Neuronal stem cell (in vitro differentiated cells): ENCODE measurements at regions not wholly inside any gene's neighbourhood (a gene's known extent, or its start where the extent isn't known, plus 50 kb on each side); places are given as distances from the start of the nearest gene placed in this dataset.
A peak's percentile ranks its signal among the peaks of the same experiment; 100 is the strongest.
"Not testable (repeated sequence)": the region's sequence is repeated elsewhere in the genome, so short reads cannot be mapped to it uniquely, and the experiment has no call there.

Experiments used
- DNase-seq: peaks from one replicate; pipeline ENCODE4 v3.0.0-alpha.2; 2013; ENCODE audit warnings: low spot score
- H2AFZ ChIP-seq: one replicate; pipeline ENCODE4 v1.6.1; 2013; ENCODE audit warnings: mild to moderate bottlenecking, low read length, inconsistent platforms
- H2AK5ac ChIP-seq: 2 replicates; pipeline ENCODE4 v1.6.1; 2013; ENCODE audit warnings: low read depth, mild to moderate bottlenecking, inconsistent platforms, low read length, moderate library complexity, mixed read lengths
- H2BK120ac ChIP-seq: 2 replicates; pipeline ENCODE4 v1.6.1; 2013; ENCODE audit warnings: low read depth, mild to moderate bottlenecking, inconsistent platforms, low read length, moderate library complexity, mixed read lengths
- H2BK12ac ChIP-seq: one replicate; pipeline ENCODE4 v1.6.1; 2013; ENCODE audit warnings: low read length, inconsistent platforms
- H2BK15ac ChIP-seq: 2 replicates; pipeline ENCODE4 v1.6.1; 2013; ENCODE audit warnings: mild to moderate bottlenecking, low read length, inconsistent platforms, mixed read lengths
- H2BK5ac ChIP-seq: one replicate; pipeline ENCODE4 v1.6.1; 2013; ENCODE audit warnings: inconsistent platforms, mild to moderate bottlenecking, low read length, moderate library complexity
- H3K14ac ChIP-seq: one replicate; pipeline ENCODE4 v1.6.1; 2013; ENCODE audit warnings: low read length, inconsistent platforms
- H3K18ac ChIP-seq: 2 replicates; pipeline ENCODE4 v1.6.1; 2013; ENCODE audit warnings: low read length, inconsistent platforms
- H3K23ac ChIP-seq: 2 replicates; pipeline ENCODE4 v1.6.1; 2013; ENCODE audit warnings: low read depth, mild to moderate bottlenecking, mixed read lengths, low read length, inconsistent platforms; ENCODE audit not compliant: poor library complexity
- H3K27ac ChIP-seq: replicated peaks from 3 replicates; pipeline ENCODE4 v1.5.1; 2013; ENCODE audit warnings: low read length, inconsistent platforms
- H3K27me3 ChIP-seq, 3 experiments: 2 replicates each; pipeline ENCODE4 v1.6.1; 2013; ENCODE audit warnings: low read length in 3 of 3, mild to moderate bottlenecking in 2 of 3, inconsistent platforms in 1 of 3, low read depth in 1 of 3, mixed read lengths in 1 of 3, moderate library complexity in 1 of 3; ENCODE audit not compliant: control insufficient read depth in 3 of 3, insufficient read depth in 3 of 3
- H3K36me3 ChIP-seq, 2 donors: replicated peaks in 1 of 2; 2 replicates each; pipeline ENCODE4 v1.6.1; 2013; ENCODE audit warnings: low read length in 2 of 2; ENCODE audit not compliant: control insufficient read depth in 2 of 2, insufficient read depth in 2 of 2
- H3K4ac ChIP-seq: 2 replicates; pipeline ENCODE4 v1.6.1; 2013; ENCODE audit warnings: inconsistent platforms, mild to moderate bottlenecking, low read length, moderate library complexity
- H3K4me1 ChIP-seq, 2 donors: 1 replicate in 1 of 2; 2 replicates in 1 of 2; pipeline ENCODE4 v1.6.1; 2013; ENCODE audit warnings: low read length in 2 of 2, low read depth in 1 of 2; ENCODE audit not compliant: control insufficient read depth in 2 of 2, insufficient read depth in 1 of 2
- H3K4me2 ChIP-seq: one replicate; pipeline ENCODE4 v1.6.1; 2013; ENCODE audit warnings: mild to moderate bottlenecking, low read length, inconsistent platforms; ENCODE audit not compliant: insufficient read depth, poor library complexity, severe bottlenecking
- H3K4me3 ChIP-seq, 2 donors: 2 replicates each; pipeline ENCODE4 v1.5.1; 2013; ENCODE audit warnings: low read length in 2 of 2, mild to moderate bottlenecking in 2 of 2, inconsistent platforms in 1 of 2, moderate library complexity in 1 of 2
- H3K79me1 ChIP-seq: one replicate; pipeline ENCODE4 v1.6.1; 2013; ENCODE audit warnings: low read depth, mild to moderate bottlenecking, inconsistent platforms, low read length, moderate library complexity
- H3K9ac ChIP-seq: one replicate; pipeline ENCODE4 v1.6.1; 2013; ENCODE audit warnings: mild to moderate bottlenecking, low read depth, low read length, inconsistent platforms; ENCODE audit not compliant: poor library complexity
- H3K9me3 ChIP-seq, 2 donors: replicated peaks in 1 of 2; 2 replicates each; pipeline versions ENCODE3 to v1.6.1; 2013; ENCODE audit warnings: low read length in 2 of 2, mild to moderate bottlenecking in 2 of 2, inconsistent platforms in 1 of 2, low read depth in 1 of 2, mixed read lengths in 1 of 2, moderate library complexity in 1 of 2; ENCODE audit not compliant: control insufficient read depth in 2 of 2, insufficient read depth in 1 of 2
- H4K8ac ChIP-seq: one replicate; pipeline ENCODE4 v1.6.1; 2013; ENCODE audit warnings: low read depth, mild to moderate bottlenecking, inconsistent platforms, low read length, moderate library complexity
- H4K91ac ChIP-seq: one replicate; pipeline ENCODE4 v1.6.1; 2013; ENCODE audit warnings: low read length, low read depth, mild to moderate bottlenecking, inconsistent platforms; ENCODE audit not compliant: poor library complexity
- WGBS, 2 donors: extraction: QIAGEN DNeasy Blood & Tissue Kit; methylation state at CpG; one replicate each; pipeline ENCODE4 v1.1.7; 2013; ENCODE audit warnings: missing lambda C conversion rate in 2 of 2, mixed read lengths in 1 of 2; ENCODE audit not compliant: insufficient read length in 2 of 2, insufficient replicate concordance in 1 of 2; ENCODE audit errors: extremely low coverage in 2 of 2; 5-methylcytosine and 5-hydroxymethylcytosine counted together

DNA sequence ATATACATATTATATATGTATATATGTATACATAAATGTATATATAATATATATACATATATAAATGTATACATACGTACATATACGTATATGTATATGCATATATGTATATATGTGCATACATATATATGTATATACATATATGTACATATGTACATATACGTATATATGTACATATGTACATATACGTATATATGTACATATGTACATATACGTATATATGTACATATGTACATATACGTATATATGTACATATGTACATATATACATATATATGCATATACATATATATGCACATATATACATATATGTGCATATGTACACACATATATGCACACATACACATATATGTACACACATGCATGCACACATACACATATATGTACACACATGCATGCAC, 627.3 kb upstream of the LRRTM1 start:
- not testable (repeated sequence) for H2AFZ ChIP-seq, H4K8ac ChIP-seq, H3K23ac ChIP-seq, H3K27ac ChIP-seq, H3K4me1 ChIP-seq, H2AK5ac ChIP-seq, H2BK12ac ChIP-seq, H2BK120ac ChIP-seq, H3K4me2 ChIP-seq, H3K79me1 ChIP-seq, H3K36me3 ChIP-seq, H4K91ac ChIP-seq, H3K4ac ChIP-seq, H3K27me3 ChIP-seq, H3K9me3 ChIP-seq, DNase-seq, H2BK5ac ChIP-seq, H2BK15ac ChIP-seq, H3K18ac ChIP-seq, H3K9ac ChIP-seq, H3K4me3 ChIP-seq, H3K14ac ChIP-seq
- no CpG with 5 or more reads among the region's 6 CpGs for WGBS, 2 donors

DNA sequence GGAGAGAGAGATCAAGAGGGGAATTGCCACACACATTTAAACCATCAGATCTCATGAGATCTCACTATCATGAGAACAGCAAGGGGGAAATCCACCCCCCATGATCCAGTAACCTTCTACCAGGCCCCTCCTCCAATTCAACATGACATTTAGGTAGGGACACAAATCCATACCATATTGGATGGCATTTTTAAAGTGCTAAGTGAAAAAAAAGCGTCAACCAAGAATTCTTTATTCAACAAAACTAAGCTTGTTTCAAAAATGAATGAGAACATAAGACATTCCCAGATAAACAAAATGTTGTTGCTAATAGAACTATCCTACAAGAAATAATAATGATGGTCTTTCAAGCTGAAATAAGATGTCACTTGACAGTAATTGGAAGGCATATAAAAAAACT, 626.2 kb upstream of the LRRTM1 start:
- no peaks in the 10 kb centered on the region for H3K4me1 ChIP-seq
- no peak overlapping the region for H3K4me2 ChIP-seq
- H2AK5ac ChIP-seq = no peak overlapping the region
- H2AFZ ChIP-seq = no peak overlapping the region
- no peaks in the 10 kb centered on the region for H3K36me3 ChIP-seq
- no peak overlapping the region for H3K18ac ChIP-seq
- H3K23ac ChIP-seq = no peak overlapping the region
- DNase-seq = no peak
- peaks cover 0 to 3% of the 10 kb centered on the region in 2 donors for H3K9me3 ChIP-seq
- no peak overlapping the region for H3K14ac ChIP-seq
- H4K8ac ChIP-seq = no peak overlapping the region
- no peak overlapping the region for H3K9ac ChIP-seq
- no peak overlapping the region for H2BK5ac ChIP-seq
- H3K4me3 ChIP-seq = no peak overlapping the region
- no peak overlapping the region for H3K27ac ChIP-seq
- H3K4ac ChIP-seq = no peak overlapping the region
- no peaks in the 10 kb centered on the region for H3K79me1 ChIP-seq
- no CpG with 5 or more reads among the region's 1 CpG for WGBS, 2 donors
- no peak overlapping the region for H2BK120ac ChIP-seq
- no peaks in the 10 kb centered on the region for H3K27me3 ChIP-seq
- no peak overlapping the region for H2BK12ac ChIP-seq
- H2BK15ac ChIP-seq = no peak overlapping the region
- H4K91ac ChIP-seq = no peak overlapping the region

DNA sequence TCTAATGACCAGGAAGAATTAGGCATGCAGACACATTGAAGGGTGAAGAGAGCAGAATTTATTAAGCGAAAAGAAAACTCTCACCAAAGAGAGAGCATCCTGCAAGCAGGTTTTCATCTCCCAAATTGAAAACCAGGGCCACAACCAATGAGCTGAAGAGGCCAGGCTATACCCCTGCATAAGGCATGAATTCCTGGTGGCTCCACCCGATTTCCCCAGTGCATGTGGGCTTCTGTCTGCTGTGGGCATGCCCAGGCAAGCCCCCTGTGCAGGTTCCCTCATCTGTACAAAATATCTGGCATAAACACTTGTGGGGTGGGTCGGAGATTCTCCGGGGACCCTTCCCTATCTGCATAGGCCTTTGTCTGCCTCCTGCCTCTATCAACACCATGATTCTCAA, 621.6 kb upstream of the LRRTM1 start:
- DNase-seq = no peak
- Histone ChIP-seq H4K91ac (no peak overlapping the region), H3K18ac (no peak overlapping the region), H2BK15ac (no peak overlapping the region), H3K4ac (no peak overlapping the region), H3K27me3 (no peaks in the 10 kb centered on the region), H3K4me2 (no peak overlapping the region), H3K4me3 (no peak overlapping the region), H3K9ac (no peak overlapping the region), H3K23ac (no peak overlapping the region), H3K27ac (no peak overlapping the region), H3K14ac (no peak overlapping the region), H4K8ac (no peak overlapping the region), H2BK5ac (no peak overlapping the region), H3K79me1 (no peaks in the 10 kb centered on the region), H2AFZ (peak overlapping the region; percentile 72), H3K4me1 (no peaks in the 10 kb centered on the region), H2BK120ac (no peak overlapping the region), H3K9me3 (peaks cover 0 to 3% of the 10 kb centered on the region in 2 donors), H3K36me3 (no peaks in the 10 kb centered on the region), H2AK5ac (no peak overlapping the region), H2BK12ac (no peak overlapping the region)
- no CpG with 5 or more reads among the region's 4 CpGs for WGBS, 2 donors

DNA sequence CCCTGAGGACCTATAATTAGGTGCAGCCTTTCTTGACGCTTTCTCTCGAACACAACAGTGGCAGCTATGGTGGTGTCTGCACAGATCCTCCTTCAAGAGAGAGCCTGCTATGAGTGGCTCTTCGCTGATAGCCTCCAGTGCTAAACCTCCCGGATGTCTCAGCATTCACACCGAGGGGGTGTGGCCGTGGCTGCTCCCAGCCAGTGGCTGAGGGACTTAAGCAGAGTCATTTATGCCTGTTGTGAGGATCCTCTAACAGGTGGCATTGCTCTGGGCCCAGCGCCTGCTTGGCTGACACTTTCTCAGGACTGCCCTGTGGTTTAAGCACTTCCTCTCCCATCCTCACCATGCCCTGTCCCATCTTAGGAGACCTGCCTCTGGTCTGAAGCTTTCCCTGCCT, 592.0 kb upstream of the LRRTM1 start:
- Histone ChIP-seq H3K9ac (no peak overlapping the region), H2BK12ac (no peak overlapping the region), H3K27ac (no peak overlapping the region), H2BK120ac (no peak overlapping the region), H3K4ac (no peak overlapping the region), H3K4me2 (no peak overlapping the region), H3K79me1 (no peaks in the 10 kb centered on the region), H4K8ac (no peak overlapping the region), H3K4me3 (no peak overlapping the region), H4K91ac (no peak overlapping the region), H2BK15ac (no peak overlapping the region), H2AFZ (no peak overlapping the region), H3K18ac (no peak overlapping the region), H3K23ac (no peak overlapping the region), H2BK5ac (no peak overlapping the region), H3K9me3 (no peaks in the 10 kb centered on the region), H3K4me1 (no peaks in the 10 kb centered on the region), H2AK5ac (no peak overlapping the region), H3K36me3 (no peaks in the 10 kb centered on the region), H3K27me3 (no peaks in the 10 kb centered on the region), H3K14ac (peak overlapping the region; percentile 11)
- WGBS, 2 donors = no CpG with 5 or more reads among the region's 7 CpGs
- no peak for DNase-seq
